ENCODE measurements at regions not wholly inside any gene's neighbourhood (a gene's known extent, or its start where the extent isn't known, plus 50 kb on each side); places are given as distances from the start of the nearest gene placed in this dataset.
A peak's percentile ranks its signal among the peaks of the same experiment; 100 is the strongest.
"Not testable (repeated sequence)": the region's sequence is repeated elsewhere in the genome, so short reads cannot be mapped to it uniquely, and the experiment has no call there.

- no peak for DNase-seq (ENCODE audit: low read depth)
Observed at GRCh38 chr4:29104694-29105093, 1615.5 kb upstream of the PCDH7 start.

- no peak for DNase-seq (ENCODE audit: low read depth)
Observed at GRCh38 chr4:29113960-29114359, 1606.2 kb upstream of the PCDH7 start.

- DNase-seq (ENCODE audit: low read depth), result not testable (repeated sequence)
Observed at GRCh38 chr4:29117231-29117722, 1602.9 kb upstream of the PCDH7 start.

- DNase-seq (ENCODE audit: low read depth), result no peak
Observed at GRCh38 chr4:29121586-29121985, 1598.6 kb upstream of the PCDH7 start.

GRCh38 chr4:29128810-29129209, 1591.4 kb upstream of the PCDH7 start:
- DNase-seq (ENCODE audit: low read depth), result no peak

GRCh38 chr4:29131304-29131703, 1588.9 kb upstream of the PCDH7 start:
- peak; percentile 1 for DNase-seq (ENCODE audit: low read depth)

- no peak for DNase-seq (ENCODE audit: low read depth)
Observed at GRCh38 chr4:29142708-29143107, 1577.5 kb upstream of the PCDH7 start.

- peak; percentile 12 for DNase-seq (ENCODE audit: low read depth)
Observed at GRCh38 chr4:29151584-29151983, 1568.6 kb upstream of the PCDH7 start.

GRCh38 chr4:29153642-29154041, 1566.5 kb upstream of the PCDH7 start:
- DNase-seq (ENCODE audit: low read depth), result no peak

GRCh38 chr4:29175291-29175690, 1544.9 kb upstream of the PCDH7 start:
- no peak for DNase-seq (ENCODE audit: low read depth)

GRCh38 chr4:29199025-29199424, 1521.1 kb upstream of the PCDH7 start:
- no peak for DNase-seq (ENCODE audit: low read depth)

- no peak for DNase-seq (ENCODE audit: low read depth)
Observed at GRCh38 chr4:29199485-29199884, 1520.7 kb upstream of the PCDH7 start.

- no peak for DNase-seq (ENCODE audit: low read depth)
Observed at GRCh38 chr4:29213020-29213419, 1507.1 kb upstream of the PCDH7 start.

GRCh38 chr4:29220761-29221160, 1499.4 kb upstream of the PCDH7 start:
- no peak for DNase-seq (ENCODE audit: low read depth)

- no peak for DNase-seq (ENCODE audit: low read depth)
Observed at GRCh38 chr4:29224911-29225310, 1495.3 kb upstream of the PCDH7 start.

GRCh38 chr4:29240641-29241040, 1479.5 kb upstream of the PCDH7 start:
- DNase-seq (ENCODE audit: low read depth), result no peak

- no peak for DNase-seq (ENCODE audit: low read depth)
Observed at GRCh38 chr4:29243054-29243453, 1477.1 kb upstream of the PCDH7 start.

GRCh38 chr4:29243851-29244250, 1476.3 kb upstream of the PCDH7 start:
- DNase-seq (ENCODE audit: low read depth), result no peak

GRCh38 chr4:29259556-29259955, 1460.6 kb upstream of the PCDH7 start:
- no peak for DNase-seq (ENCODE audit: low read depth)

- DNase-seq (ENCODE audit: low read depth), result no peak
Observed at GRCh38 chr4:29262986-29263385, 1457.2 kb upstream of the PCDH7 start.

GRCh38 chr4:29276150-29276549, 1444.0 kb upstream of the PCDH7 start:
- no peak for DNase-seq (ENCODE audit: low read depth)

GRCh38 chr4:29277381-29277780, 1442.8 kb upstream of the PCDH7 start:
- peak; percentile 74 for DNase-seq (ENCODE audit: low read depth)

- peak; percentile 73 for DNase-seq (ENCODE audit: low read depth)
Observed at GRCh38 chr4:29278585-29278984, 1441.6 kb upstream of the PCDH7 start.

GRCh38 chr4:29289118-29289517, 1431.1 kb upstream of the PCDH7 start:
- DNase-seq (ENCODE audit: low read depth), result no peak

GRCh38 chr4:29295280-29295679, 1424.9 kb upstream of the PCDH7 start:
- peak; percentile 43 for DNase-seq (ENCODE audit: low read depth)
